ENCODE measurements at regions not wholly inside any gene's neighbourhood (a gene's known extent, or its start where the extent isn't known, plus 50 kb on each side); places are given as distances from the start of the nearest gene placed in this dataset.

DNA sequence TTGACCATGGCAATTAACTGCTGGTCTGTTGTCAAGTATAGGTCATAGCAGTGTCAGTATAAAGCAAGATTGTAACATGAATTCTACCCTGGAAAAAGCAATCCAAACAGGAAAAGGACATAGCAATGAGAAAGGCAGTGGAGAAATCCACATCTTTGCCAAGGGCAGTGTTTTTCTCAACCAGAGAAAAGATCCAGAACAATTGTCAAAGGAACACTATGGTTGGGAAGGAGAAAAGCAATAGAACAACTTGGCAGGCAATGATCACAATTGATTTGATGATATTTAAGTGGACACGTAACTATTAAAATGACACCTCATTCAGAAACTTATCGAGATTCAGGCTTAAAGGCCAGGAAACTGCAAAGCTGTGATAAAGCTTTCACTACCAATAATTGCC, 271.1 kb downstream of the DIPK2A start:
- Histone ChIP-seq H3K27me3 (ENCODE audit: control insufficient read depth, insufficient read depth, low read length) (no peaks in the 10 kb centered on the region), H3K9me3 (ENCODE audit: control insufficient read depth, insufficient read depth, low read depth, low read length) (no peaks in the 10 kb centered on the region), H3K4me3 (replicated peaks in 1 of 4; ENCODE audit: control extremely low read depth in 1 of 4, insufficient read depth in 1 of 4, low read depth in 3 of 4, low read length in 4 of 4) (no peak overlapping the region), H4K20me1 (ENCODE audit: control insufficient read depth, extremely low read depth, insufficient read depth, low read length) (no peaks in the 10 kb centered on the region), H2AFZ (ENCODE audit: low read length) (no peak overlapping the region), H3K4me1 (ENCODE audit: control insufficient read depth, extremely low read depth, insufficient read depth, low read length) (no peaks in the 10 kb centered on the region), H3K36me3 (ENCODE audit: control insufficient read depth, insufficient read depth, low read length) (no peaks in the 10 kb centered on the region), H3K27ac (ENCODE audit: insufficient read depth, low read length) (no peak overlapping the region), H3K9ac (ENCODE audit: insufficient read depth, low read length) (no peak overlapping the region), H3K79me2 (ENCODE audit: control insufficient read depth, insufficient read depth, low read length) (no peaks in the 10 kb centered on the region), H3K4me2 (ENCODE audit: extremely low read depth, insufficient read depth, low read length) (no peak overlapping the region)
- no peak for TF ChIP-seq EZH2 (IDR thresholded peaks at IDR 0.05; ENCODE audit: low read length, missing control alignments)
- TF ChIP-seq, protein P1, sequence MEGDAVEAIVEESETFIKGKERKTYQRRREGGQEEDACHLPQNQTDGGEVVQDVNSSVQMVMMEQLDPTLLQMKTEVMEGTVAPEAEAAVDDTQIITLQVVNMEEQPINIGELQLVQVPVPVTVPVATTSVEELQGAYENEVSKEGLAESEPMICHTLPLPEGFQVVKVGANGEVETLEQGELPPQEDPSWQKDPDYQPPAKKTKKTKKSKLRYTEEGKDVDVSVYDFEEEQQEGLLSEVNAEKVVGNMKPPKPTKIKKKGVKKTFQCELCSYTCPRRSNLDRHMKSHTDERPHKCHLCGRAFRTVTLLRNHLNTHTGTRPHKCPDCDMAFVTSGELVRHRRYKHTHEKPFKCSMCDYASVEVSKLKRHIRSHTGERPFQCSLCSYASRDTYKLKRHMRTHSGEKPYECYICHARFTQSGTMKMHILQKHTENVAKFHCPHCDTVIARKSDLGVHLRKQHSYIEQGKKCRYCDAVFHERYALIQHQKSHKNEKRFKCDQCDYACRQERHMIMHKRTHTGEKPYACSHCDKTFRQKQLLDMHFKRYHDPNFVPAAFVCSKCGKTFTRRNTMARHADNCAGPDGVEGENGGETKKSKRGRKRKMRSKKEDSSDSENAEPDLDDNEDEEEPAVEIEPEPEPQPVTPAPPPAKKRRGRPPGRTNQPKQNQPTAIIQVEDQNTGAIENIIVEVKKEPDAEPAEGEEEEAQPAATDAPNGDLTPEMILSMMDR (conservative IDR thresholded peaks at IDR 0.05 in 1 of 2, IDR thresholded peaks at IDR 0.05 in 1 of 2; ENCODE audit: low read depth in 1 of 2, low read length in 2 of 2) = no peak
- DNase-seq (ENCODE audit: low read depth in 2 of 2) = no peak

DNA sequence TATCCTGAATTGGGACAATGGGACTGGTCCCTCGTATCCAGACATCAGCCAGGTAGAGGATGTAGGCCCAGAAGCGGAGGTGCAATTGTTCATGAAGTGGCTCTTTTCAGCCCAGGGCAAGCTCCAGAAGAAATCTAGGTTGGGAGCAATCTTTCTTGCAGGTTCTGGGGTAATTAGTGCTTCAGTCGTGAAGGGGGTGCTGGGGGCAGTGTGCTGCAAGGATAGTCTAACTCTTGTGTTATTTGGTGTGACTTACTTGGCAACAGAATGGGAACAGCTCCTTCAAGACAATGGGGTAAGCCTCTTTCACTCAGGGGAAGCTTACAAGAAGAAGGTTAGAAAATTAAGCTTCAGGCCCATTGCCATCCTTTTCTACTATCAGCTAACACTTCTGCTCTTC, 273.0 kb downstream of the DIPK2A start:
- no peak overlapping the region for H3K27ac ChIP-seq (ENCODE audit: insufficient read depth, low read length)
- no peak overlapping the region for H2AFZ ChIP-seq (ENCODE audit: low read length)
- H3K79me2 ChIP-seq (ENCODE audit: control insufficient read depth, insufficient read depth, low read length) = no peaks in the 10 kb centered on the region
- no peak overlapping the region for H3K4me3 ChIP-seq (replicated peaks in 1 of 4; ENCODE audit: control extremely low read depth in 1 of 4, insufficient read depth in 1 of 4, low read depth in 3 of 4, low read length in 4 of 4)
- H3K27me3 ChIP-seq (ENCODE audit: control insufficient read depth, insufficient read depth, low read length) = no peaks in the 10 kb centered on the region
- DNase-seq (ENCODE audit: low read depth in 2 of 2) = no peak
- no peaks in the 10 kb centered on the region for H3K4me1 ChIP-seq (ENCODE audit: control insufficient read depth, extremely low read depth, insufficient read depth, low read length)
- H3K9ac ChIP-seq (ENCODE audit: insufficient read depth, low read length) = no peak overlapping the region
- H4K20me1 ChIP-seq (ENCODE audit: control insufficient read depth, extremely low read depth, insufficient read depth, low read length) = no peaks in the 10 kb centered on the region
- H3K36me3 ChIP-seq (ENCODE audit: control insufficient read depth, insufficient read depth, low read length) = no peaks in the 10 kb centered on the region
- TF ChIP-seq, protein P1 (conservative IDR thresholded peaks at IDR 0.05 in 1 of 2, IDR thresholded peaks at IDR 0.05 in 1 of 2; ENCODE audit: low read depth in 1 of 2, low read length in 2 of 2) = no peak
- TF ChIP-seq EZH2 (IDR thresholded peaks at IDR 0.05; ENCODE audit: low read length, missing control alignments) = no peak
- no peak overlapping the region for H3K4me2 ChIP-seq (ENCODE audit: extremely low read depth, insufficient read depth, low read length)
- no peaks in the 10 kb centered on the region for H3K9me3 ChIP-seq (ENCODE audit: control insufficient read depth, insufficient read depth, low read depth, low read length)

DNA sequence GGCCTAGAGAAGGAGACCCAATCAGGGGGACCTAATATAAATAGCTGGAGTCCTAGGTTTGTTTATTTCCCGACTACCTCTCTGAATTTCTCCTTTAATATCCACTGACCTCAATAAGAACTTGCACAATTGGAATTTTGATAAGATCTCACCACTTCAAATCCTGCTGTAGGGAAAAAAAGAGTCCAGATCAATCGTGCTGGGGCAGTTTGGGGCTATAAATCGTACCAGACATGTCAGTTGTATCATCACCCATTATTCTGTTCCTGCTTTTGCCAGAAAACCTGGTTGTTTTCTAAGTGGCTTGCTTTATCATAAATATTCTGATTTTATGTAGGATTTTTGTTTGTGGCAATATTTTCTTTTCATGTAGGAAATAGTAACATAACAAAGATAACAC, 281.3 kb downstream of the DIPK2A start:
- H3K79me2 ChIP-seq (ENCODE audit: control insufficient read depth, insufficient read depth, low read length) = no peaks in the 10 kb centered on the region
- H3K27me3 ChIP-seq (ENCODE audit: control insufficient read depth, insufficient read depth, low read length) = no peaks in the 10 kb centered on the region
- H2AFZ ChIP-seq (ENCODE audit: low read length) = no peak overlapping the region
- no peaks in the 10 kb centered on the region for H3K4me1 ChIP-seq (ENCODE audit: control insufficient read depth, extremely low read depth, insufficient read depth, low read length)
- TF ChIP-seq EZH2 (IDR thresholded peaks at IDR 0.05; ENCODE audit: low read length, missing control alignments) = no peak
- TF ChIP-seq, protein P1 (conservative IDR thresholded peaks at IDR 0.05 in 1 of 2, IDR thresholded peaks at IDR 0.05 in 1 of 2; ENCODE audit: low read depth in 1 of 2, low read length in 2 of 2) = no peak
- DNase-seq (ENCODE audit: low read depth in 2 of 2) = no peak
- H3K4me2 ChIP-seq (ENCODE audit: extremely low read depth, insufficient read depth, low read length) = no peak overlapping the region
- H3K36me3 ChIP-seq (ENCODE audit: control insufficient read depth, insufficient read depth, low read length) = no peaks in the 10 kb centered on the region
- no peaks in the 10 kb centered on the region for H4K20me1 ChIP-seq (ENCODE audit: control insufficient read depth, extremely low read depth, insufficient read depth, low read length)
- H3K27ac ChIP-seq (ENCODE audit: insufficient read depth, low read length) = no peak overlapping the region
- H3K9me3 ChIP-seq (ENCODE audit: control insufficient read depth, insufficient read depth, low read depth, low read length) = no peaks in the 10 kb centered on the region
- H3K4me3 ChIP-seq (replicated peaks in 1 of 4; ENCODE audit: control extremely low read depth in 1 of 4, insufficient read depth in 1 of 4, low read depth in 3 of 4, low read length in 4 of 4) = no peak overlapping the region
- H3K9ac ChIP-seq (ENCODE audit: insufficient read depth, low read length) = no peak overlapping the region
